H1 (cell line): ENCODE measurements at regions not wholly inside any gene's neighbourhood (a gene's known extent, or its start where the extent isn't known, plus 50 kb on each side); places are given as distances from the start of the nearest gene placed in this dataset.

Experiments
- CTCF ChIA-PET: fragments of 300-600 bp; sonication (Branson Sonifier 250); formaldehyde crosslinking; loops from one replicate; lab custom pipeline; 2021; ENCODE audit not compliant: partially characterized antibody; lab: Charles Lee
- POLR2A ChIA-PET: fragments of 300-600 bp; sonication (Branson Sonifier 250); formaldehyde crosslinking; loops from one replicate; lab custom pipeline; 2021; ENCODE audit warnings: inconsistent platforms; ENCODE audit not compliant: partially characterized antibody; lab: Charles Lee
- DNase-seq, 2 experiments: peaks; one replicate each; pipeline versions ENCODE4 v3.0.0 to v3.0.0-alpha.2; 2010 to 2022; ENCODE audit warnings: low spot score in 2 of 2, low read depth in 1 of 2, mixed read lengths in 1 of 2
- FAIRE-seq: peaks from 2 replicates; lab custom pipeline; 2011; peaks lifted over from hg19 to GRCh38; lab: Jason Lieb, UNC
- H2AFZ ChIP-seq: 2 replicates; pipeline ENCODE4 v1.8.1; 2012; ENCODE audit warnings: low read length, inconsistent platforms
- H2AK5ac ChIP-seq: 2 replicates; pipeline ENCODE4 v1.6.1; 2013; ENCODE audit warnings: low read depth, low read length
- H2BK120ac ChIP-seq: replicated peaks from 2 replicates; pipeline ENCODE3; 2013; ENCODE audit warnings: low read depth, low read length, inconsistent platforms
- H2BK12ac ChIP-seq: 2 replicates; pipeline ENCODE4 v1.6.1; 2013; ENCODE audit warnings: low read depth, low read length
- H2BK15ac ChIP-seq: 2 replicates; pipeline ENCODE4 v1.6.1; 2013; ENCODE audit warnings: low read length
- H2BK20ac ChIP-seq: 2 replicates; pipeline ENCODE4 v1.6.1; 2013; ENCODE audit warnings: low read length
- H2BK5ac ChIP-seq: 2 replicates; pipeline ENCODE4 v1.6.1; 2013; ENCODE audit warnings: low read depth, low read length
- H3K14ac ChIP-seq: 2 replicates; pipeline ENCODE4 v1.6.1; 2013; ENCODE audit warnings: inconsistent platforms; ENCODE audit not compliant: insufficient read length
- H3K18ac ChIP-seq: 2 replicates; pipeline ENCODE4 v1.6.1; 2013; ENCODE audit warnings: low read length; ENCODE audit errors: extremely low read depth
- H3K23ac ChIP-seq: 2 replicates; pipeline ENCODE4 v1.6.1; 2013; ENCODE audit warnings: inconsistent platforms; ENCODE audit not compliant: insufficient read length
- H3K23me2 ChIP-seq: 2 replicates; pipeline ENCODE4 v1.6.1; 2013; ENCODE audit warnings: low read depth, low read length
- H3K27ac ChIP-seq: 2 replicates; pipeline ENCODE4 v1.6.1; 2011; ENCODE audit warnings: low read depth, low read length, inconsistent platforms
- H3K27me3 ChIP-seq, 4 experiments: replicated peaks in 1 of 4; 1 replicate in 1 of 4; 2 replicates in 3 of 4; pipeline versions ENCODE4 v1.6.1 to v1.8.1; 2011 to 2013; ENCODE audit warnings: low read length in 3 of 4, mild to moderate bottlenecking in 3 of 4, inconsistent platforms in 2 of 4, mixed read lengths in 2 of 4, moderate library complexity in 1 of 4; ENCODE audit not compliant: control insufficient read depth in 3 of 4, insufficient read depth in 3 of 4; ENCODE audit errors: extremely low read depth in 1 of 4
- H3K36me3 ChIP-seq, 4 experiments: 2 replicates each; pipeline versions ENCODE4 v1.6.1 to v1.8.1; 2011 to 2013; ENCODE audit warnings: mild to moderate bottlenecking in 4 of 4, low read length in 3 of 4, moderate library complexity in 2 of 4, control low read depth in 1 of 4, inconsistent platforms in 1 of 4; ENCODE audit not compliant: insufficient read depth in 4 of 4, control insufficient read depth in 2 of 4
- H3K4ac ChIP-seq: replicated peaks from 2 replicates; pipeline ENCODE3; 2013; ENCODE audit warnings: low read length, low read depth, mixed read lengths, inconsistent platforms; ENCODE audit not compliant: insufficient read length
- H3K4me1 ChIP-seq, 4 experiments: replicated peaks in 1 of 4; 1 replicate in 1 of 4; 2 replicates in 3 of 4; pipeline versions ENCODE4 v1.6.1 to v1.8.1; 2011 to 2013; ENCODE audit warnings: low read length in 3 of 4, inconsistent platforms in 2 of 4, mixed read lengths in 1 of 4; ENCODE audit not compliant: insufficient read depth in 4 of 4, control insufficient read depth in 3 of 4
- H3K4me2 ChIP-seq, 2 experiments: 2 replicates each; pipeline versions ENCODE4 v1.6.1 to v1.8.1; 2011 to 2013; ENCODE audit warnings: low read depth in 2 of 2, low read length in 2 of 2, control low read depth in 1 of 2, inconsistent platforms in 1 of 2, mild to moderate bottlenecking in 1 of 2; ENCODE audit not compliant: insufficient read depth in 1 of 2
- H3K4me3 ChIP-seq, 4 experiments: fragments of 200-600, 300-600 bp in 1 of 4; sonication (generic), shearing (Covaris generic), sonication (Bioruptor Twin) in 1 of 4; 2 replicates each; pipeline versions ENCODE4 v1.5.1 to v1.8.1; 2011 to 2016; ENCODE audit warnings: low read length in 4 of 4, low read depth in 3 of 4, control low read depth in 2 of 4, inconsistent platforms in 2 of 4, mild to moderate bottlenecking in 2 of 4, mixed read lengths in 1 of 4, moderate library complexity in 1 of 4; ENCODE audit not compliant: insufficient read depth in 2 of 4; ENCODE audit errors: extremely low read depth in 1 of 4
- H3K56ac ChIP-seq: replicated peaks from 2 replicates; pipeline ENCODE3; 2013; ENCODE audit warnings: low read depth, mild to moderate bottlenecking, mixed read lengths, low read length, inconsistent platforms; ENCODE audit not compliant: insufficient read length
- H3K79me1 ChIP-seq: 2 replicates; pipeline ENCODE4 v1.6.1; 2013; ENCODE audit warnings: low read depth, low read length, control low read depth
- H3K79me2 ChIP-seq, 2 experiments: 2 replicates each; pipeline versions ENCODE4 v1.6.1 to v1.8.1; 2012 to 2013; ENCODE audit warnings: low read length in 2 of 2, mild to moderate bottlenecking in 2 of 2, inconsistent platforms in 1 of 2; ENCODE audit not compliant: insufficient read depth in 2 of 2, control insufficient read depth in 1 of 2
- H3K9ac ChIP-seq, 4 experiments: replicated peaks in 1 of 4; 1 replicate in 1 of 4; 2 replicates in 3 of 4; pipeline versions ENCODE4 v1.6.1 to v1.8.1; 2011 to 2013; ENCODE audit warnings: low read depth in 3 of 4, low read length in 3 of 4, control low read depth in 2 of 4, mild to moderate bottlenecking in 2 of 4, moderate library complexity in 2 of 4, inconsistent platforms in 1 of 4; ENCODE audit errors: extremely low read depth in 1 of 4
- H3K9me3 ChIP-seq, 2 experiments: 2 replicates each; pipeline versions ENCODE4 v1.6.1 to v1.8.1; 2012 to 2013; ENCODE audit warnings: mild to moderate bottlenecking in 2 of 2, moderate library complexity in 2 of 2, control low read depth in 1 of 2, inconsistent platforms in 1 of 2, low read depth in 1 of 2, low read length in 1 of 2, mixed read lengths in 1 of 2; ENCODE audit not compliant: insufficient read depth in 2 of 2
- H4K20me1 ChIP-seq, 2 experiments: replicated peaks in 1 of 2; 2 replicates each; pipeline versions ENCODE3 to v1.8.1; 2011 to 2013; ENCODE audit warnings: inconsistent platforms in 2 of 2, low read length in 2 of 2, mild to moderate bottlenecking in 1 of 2; ENCODE audit not compliant: insufficient read depth in 2 of 2, control insufficient read depth in 1 of 2
- H4K5ac ChIP-seq: 2 replicates; pipeline ENCODE4 v1.6.1; 2013; ENCODE audit warnings: low read length, low read depth, mixed read lengths, inconsistent platforms; ENCODE audit not compliant: insufficient read length
- H4K8ac ChIP-seq: 2 replicates; pipeline ENCODE4 v1.8.0; 2013; ENCODE audit warnings: mild to moderate bottlenecking, moderate library complexity, low read length, inconsistent platforms; ENCODE audit not compliant: insufficient read depth; ENCODE audit errors: extremely low read depth
- H4K91ac ChIP-seq: replicated peaks from 2 replicates; pipeline ENCODE3; 2013; ENCODE audit warnings: low read length, mixed read lengths, inconsistent platforms; ENCODE audit not compliant: insufficient read length
- CHD2 ChIP-seq: IDR thresholded peaks from 2 replicates; pipeline ENCODE4 v1.6.1; 2012; ENCODE audit warnings: low read length, improper control_type of control experiment
- GTF2F1 ChIP-seq: IDR thresholded peaks from 2 replicates; pipeline ENCODE4 v1.6.1; 2012; ENCODE audit warnings: low read depth, low read length, improper control_type of control experiment, borderline replicate concordance
- NANOG ChIP-seq: IDR thresholded peaks from 2 replicates; pipeline ENCODE4 v1.6.1; 2011; ENCODE audit warnings: low read length, low read depth, mild to moderate bottlenecking, inconsistent platforms; ENCODE audit not compliant: insufficient read depth, poor library complexity, severe bottlenecking
- RBBP5 ChIP-seq: IDR thresholded peaks from 2 replicates; pipeline ENCODE4 v1.7.1; 2012; ENCODE audit warnings: low read depth, mild to moderate bottlenecking, inconsistent platforms, low read length, moderate library complexity, borderline replicate concordance
- RFX5 ChIP-seq: IDR thresholded peaks from 2 replicates; pipeline ENCODE4 v1.6.1; 2011; ENCODE audit warnings: low read depth, low read length, improper control_type of control experiment, borderline replicate concordance
- RNF2 ChIP-seq: fragments of 200-900, 300-1000 bp; sonication (generic); IDR thresholded peaks from 2 replicates; pipeline ENCODE4 v1.7.1; 2016; ENCODE audit warnings: borderline replicate concordance, low read depth, mild to moderate bottlenecking, antibody characterized with exemption, low read length; ENCODE audit not compliant: poor library complexity, severe bottlenecking; ENCODE audit errors: missing control alignments
- SUZ12 ChIP-seq: fragments of 200-600 bp; sonication (generic); IDR thresholded peaks from 2 replicates; pipeline ENCODE4 v1.6.1; 2012; ENCODE audit warnings: mild to moderate bottlenecking, inconsistent platforms, low read length, moderate library complexity, mixed read lengths
- TAF1 ChIP-seq: IDR thresholded peaks from 2 replicates; pipeline ENCODE4 v1.6.1; 2011; ENCODE audit warnings: mild to moderate bottlenecking, low read depth, low read length
- WGBS, 2 experiments: shearing (Covaris generic) in 1 of 2; methylation state at CpG; one replicate each; pipeline versions ENCODE4 v1.1.6 to v1.1.7; 2013 to 2015; ENCODE audit warnings: low lambda C conversion rate in 2 of 2, mixed read lengths in 2 of 2, inconsistent platforms in 1 of 2, low coverage in 1 of 2, missing lambda C conversion rate in 1 of 2; ENCODE audit not compliant: insufficient replicate concordance in 2 of 2, insufficient coverage in 1 of 2, insufficient read length in 1 of 2; ENCODE audit errors: extremely low coverage in 1 of 2, missing lambda C conversion rate in 1 of 2; 5-methylcytosine and 5-hydroxymethylcytosine counted together
- TF ChIP-seq, protein P1 (sequence below), 3 experiments: IDR thresholded peaks; 1 replicate in 2 of 3; 2 replicates in 1 of 3; pipeline versions ENCODE4 v1.5.1 to v1.6.1; 2011; ENCODE audit warnings: low read length in 3 of 3, mild to moderate bottlenecking in 3 of 3, inconsistent platforms in 2 of 3, low read depth in 1 of 3, moderate library complexity in 1 of 3; ENCODE audit not compliant: insufficient read depth in 1 of 3; ENCODE audit errors: control extremely low read depth in 1 of 3
- TF ChIP-seq, protein P2 (sequence below): IDR thresholded peaks from 2 replicates; pipeline ENCODE4 v1.6.1; 2012; ENCODE audit warnings: inconsistent platforms

DNA sequence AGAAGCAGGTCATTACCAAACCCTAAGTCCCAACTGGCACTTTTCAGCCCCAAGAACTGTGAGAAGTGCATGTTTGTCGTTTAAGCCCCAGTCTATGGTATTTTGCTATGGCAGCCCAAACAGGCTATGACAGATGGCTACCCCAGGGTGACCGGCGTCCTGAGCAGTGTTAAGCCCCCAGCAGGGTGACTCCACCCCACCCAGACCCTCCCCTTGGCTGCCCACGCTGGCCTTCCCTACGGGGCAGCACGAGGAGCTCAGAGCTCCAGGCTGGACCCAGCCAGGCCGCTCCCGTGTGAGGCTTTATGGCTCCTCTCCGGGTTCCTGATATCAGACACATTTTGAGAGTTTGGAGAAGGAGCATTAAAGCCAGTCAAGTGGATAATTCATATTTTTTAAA lies 684.0 kb downstream of the PTPRU start:
- Histone ChIP-seq H4K91ac (no peak overlapping the region), H3K18ac (peak overlapping the region; percentile 43; the same call in 1 of the 2 replicates), H3K79me1 (no peaks in the 10 kb centered on the region), H3K14ac (no peak overlapping the region), H2BK20ac (peak overlapping the region; percentile 92; the same call in 1 of the 2 replicates), H3K56ac (no peak overlapping the region), H2AFZ (no peak overlapping the region), H3K27me3 (no peaks in the 10 kb centered on the region), H3K9ac (no peak overlapping the region), H4K20me1 (no peaks in the 10 kb centered on the region), H2BK12ac (peak overlapping the region; percentile 94; the same call in 1 of the 2 replicates), H2BK15ac (no peak overlapping the region), H4K5ac (no peak overlapping the region), H2AK5ac (no peak overlapping the region), H3K27ac (no peak overlapping the region), H3K4ac (no peak overlapping the region), H3K9me3 (no peaks in the 10 kb centered on the region), H4K8ac (no peak overlapping the region; the same call in 1 of the 2 replicates), H3K23me2 (no peaks in the 10 kb centered on the region; the same call in 1 of the 2 replicates), H3K4me1 (peaks cover 7 to 12% (median 10%) of the 10 kb centered on the region in 4 experiments), H3K36me3 (no peaks in the 10 kb centered on the region), H3K4me2 (no peak overlapping the region), H3K79me2 (no peaks in the 10 kb centered on the region), H2BK5ac (peak overlapping the region; percentile 2; the same call in 1 of the 2 replicates), H2BK120ac (no peak overlapping the region), H3K23ac (no peak overlapping the region), H3K4me3 (no peak overlapping the region)
- DNase-seq (no peak), FAIRE-seq (no peak)
- WGBS, 2 experiments, result 84% methylated on average over 9 of the region's 9 CpGs; no CpG with 5 or more reads in 1 of the 2 experiments
- POLR2A ChIA-PET, result no interaction called here
- CTCF ChIA-PET, result interaction anchor here (1.0 kb wide), 1 partner anchor 681 kb away, joined by 3 read pairs; no protein-coding TSS in a partner anchor
- TF ChIP-seq, protein P1, sequence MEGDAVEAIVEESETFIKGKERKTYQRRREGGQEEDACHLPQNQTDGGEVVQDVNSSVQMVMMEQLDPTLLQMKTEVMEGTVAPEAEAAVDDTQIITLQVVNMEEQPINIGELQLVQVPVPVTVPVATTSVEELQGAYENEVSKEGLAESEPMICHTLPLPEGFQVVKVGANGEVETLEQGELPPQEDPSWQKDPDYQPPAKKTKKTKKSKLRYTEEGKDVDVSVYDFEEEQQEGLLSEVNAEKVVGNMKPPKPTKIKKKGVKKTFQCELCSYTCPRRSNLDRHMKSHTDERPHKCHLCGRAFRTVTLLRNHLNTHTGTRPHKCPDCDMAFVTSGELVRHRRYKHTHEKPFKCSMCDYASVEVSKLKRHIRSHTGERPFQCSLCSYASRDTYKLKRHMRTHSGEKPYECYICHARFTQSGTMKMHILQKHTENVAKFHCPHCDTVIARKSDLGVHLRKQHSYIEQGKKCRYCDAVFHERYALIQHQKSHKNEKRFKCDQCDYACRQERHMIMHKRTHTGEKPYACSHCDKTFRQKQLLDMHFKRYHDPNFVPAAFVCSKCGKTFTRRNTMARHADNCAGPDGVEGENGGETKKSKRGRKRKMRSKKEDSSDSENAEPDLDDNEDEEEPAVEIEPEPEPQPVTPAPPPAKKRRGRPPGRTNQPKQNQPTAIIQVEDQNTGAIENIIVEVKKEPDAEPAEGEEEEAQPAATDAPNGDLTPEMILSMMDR (IDR thresholded peaks at IDR 0.05; ENCODE audit: control extremely low read depth in 1 of 3, insufficient read depth in 1 of 3, low read depth in 1 of 3, low read length in 3 of 3), result no peak
- TF ChIP-seq SUZ12, result no peak
- no peak for TF ChIP-seq CHD2
- no peak for TF ChIP-seq RFX5
- no peak for TF ChIP-seq RNF2
- TF ChIP-seq, protein P2, sequence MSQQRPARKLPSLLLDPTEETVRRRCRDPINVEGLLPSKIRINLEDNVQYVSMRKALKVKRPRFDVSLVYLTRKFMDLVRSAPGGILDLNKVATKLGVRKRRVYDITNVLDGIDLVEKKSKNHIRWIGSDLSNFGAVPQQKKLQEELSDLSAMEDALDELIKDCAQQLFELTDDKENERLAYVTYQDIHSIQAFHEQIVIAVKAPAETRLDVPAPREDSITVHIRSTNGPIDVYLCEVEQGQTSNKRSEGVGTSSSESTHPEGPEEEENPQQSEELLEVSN, result no peak
- TF ChIP-seq GTF2F1, result no peak
- no peak for TF ChIP-seq RBBP5
- TF ChIP-seq NANOG, result no peak
- TF ChIP-seq TAF1, result no peak
